Neutrophil (primary cell): ENCODE measurements at regions not wholly inside any gene's neighbourhood (a gene's known extent, or its start where the extent isn't known, plus 50 kb on each side); places are given as distances from the start of the nearest gene placed in this dataset.

Experiments
- H3K27ac ChIP-seq: fragments of 200-600 bp; sonication (generic); 2 replicates; pipeline ENCODE4 v1.5.1; 2016; ENCODE audit warnings: mild to moderate bottlenecking, moderate library complexity
- H3K27me3 ChIP-seq: fragments of 200-600 bp; sonication (generic); 2 replicates; pipeline ENCODE4 v1.6.0; 2016; ENCODE audit warnings: mild to moderate bottlenecking
- H3K36me3 ChIP-seq: fragments of 200-600 bp; sonication (generic); 2 replicates; pipeline ENCODE4 v1.5.1; 2017
- H3K4me1 ChIP-seq, 2 experiments: fragments of 200-600 bp in 1 of 2; sonication (generic) in 1 of 2; 1 replicate in 1 of 2; 2 replicates in 1 of 2; pipeline versions ENCODE4 v1.5.1 to v1.6.1; 2013 to 2016; ENCODE audit warnings: low read depth in 1 of 2, low read length in 1 of 2, mild to moderate bottlenecking in 1 of 2, moderate library complexity in 1 of 2; ENCODE audit not compliant: control insufficient read depth in 1 of 2, insufficient read depth in 1 of 2
- H3K4me3 ChIP-seq, 2 experiments: fragments of 200-600 bp in 1 of 2; sonication (generic) in 1 of 2; 1 replicate in 1 of 2; 2 replicates in 1 of 2; pipeline ENCODE4 v1.5.1; 2013 to 2016; ENCODE audit warnings: low read depth in 1 of 2, low read length in 1 of 2, mild to moderate bottlenecking in 1 of 2, moderate library complexity in 1 of 2
- H3K9me3 ChIP-seq: fragments of 200-600 bp; sonication (generic); 2 replicates; pipeline ENCODE4 v1.5.1; 2016
- CTCF ChIP-seq: fragments of 200-600 bp; sonication (generic); IDR thresholded peaks from 2 replicates; pipeline ENCODE4 v1.5.1; 2016; ENCODE audit warnings: antibody characterized with exemption

GRCh38 chr15:85890620-85890980 lies 95.9 kb upstream of the KLHL25 start:
- Histone ChIP-seq H3K4me1 (no peaks in the 10 kb centered on the region), H3K9me3 (no peaks in the 10 kb centered on the region), H3K4me3 (no peak overlapping the region), H3K27me3 (peaks cover 45% of the 10 kb centered on the region), H3K36me3 (no peaks in the 10 kb centered on the region), H3K27ac (no peak overlapping the region)
- TF ChIP-seq CTCF = no peak

GRCh38 chr15:85891470-85891869 lies 96.7 kb upstream of the KLHL25 start:
- H3K4me3 ChIP-seq = no peak overlapping the region
- no peaks in the 10 kb centered on the region for H3K4me1 ChIP-seq
- no peaks in the 10 kb centered on the region for H3K36me3 ChIP-seq
- no peak overlapping the region for H3K27ac ChIP-seq
- no peak for TF ChIP-seq CTCF
- H3K9me3 ChIP-seq = no peaks in the 10 kb centered on the region
- peaks cover 42% of the 10 kb centered on the region for H3K27me3 ChIP-seq

- Histone ChIP-seq H3K4me3 (no peak overlapping the region), H3K9me3 (no peaks in the 10 kb centered on the region), H3K27me3 (peaks cover 41% of the 10 kb centered on the region), H3K27ac (no peak overlapping the region), H3K36me3 (no peaks in the 10 kb centered on the region), H3K4me1 (no peaks in the 10 kb centered on the region)
- no peak for TF ChIP-seq CTCF
Measured at GRCh38 chr15:85892232-85892631, 97.5 kb upstream of the KLHL25 start.

- Histone ChIP-seq H3K9me3 (no peaks in the 10 kb centered on the region), H3K27me3 (peaks cover 67% of the 10 kb centered on the region), H3K27ac (no peak overlapping the region), H3K36me3 (no peaks in the 10 kb centered on the region), H3K4me1 (no peaks in the 10 kb centered on the region), H3K4me3 (no peak overlapping the region)
- TF ChIP-seq CTCF = no peak
Measured at GRCh38 chr15:85897207-85897894, 102.6 kb upstream of the KLHL25 start.

- H3K4me3 ChIP-seq = no peak overlapping the region
- peaks cover 71% of the 10 kb centered on the region for H3K27me3 ChIP-seq
- no peaks in the 10 kb centered on the region for H3K9me3 ChIP-seq
- H3K4me1 ChIP-seq = no peaks in the 10 kb centered on the region
- no peak for TF ChIP-seq CTCF
- H3K36me3 ChIP-seq = no peaks in the 10 kb centered on the region
- no peak overlapping the region for H3K27ac ChIP-seq
Measured at GRCh38 chr15:85897895-85898717, 103.4 kb upstream of the KLHL25 start.
